ENCODE measurements at regions not wholly inside any gene's neighbourhood (a gene's known extent, or its start where the extent isn't known, plus 50 kb on each side); places are given as distances from the start of the nearest gene placed in this dataset.

DNA sequence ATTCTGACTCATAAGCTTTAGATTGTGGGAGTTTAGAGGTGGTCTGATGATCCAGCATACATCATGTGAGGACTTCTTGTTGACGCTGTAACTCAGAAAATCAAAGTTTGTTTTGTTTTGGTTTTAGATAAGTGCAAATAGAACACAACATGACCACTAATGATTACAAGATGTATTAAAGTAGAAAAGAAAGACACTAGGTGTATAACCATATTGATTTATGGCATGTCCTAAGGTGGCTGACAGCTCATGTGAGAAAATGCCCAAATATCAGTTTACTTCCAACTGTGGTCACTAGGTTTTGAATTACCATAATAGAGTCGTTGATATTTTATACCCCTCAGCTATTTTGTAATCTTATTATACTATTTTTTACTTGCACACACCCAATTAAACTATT lies 1131.4 kb upstream of the PHF14 start:
- TF ChIP-seq, protein P1, sequence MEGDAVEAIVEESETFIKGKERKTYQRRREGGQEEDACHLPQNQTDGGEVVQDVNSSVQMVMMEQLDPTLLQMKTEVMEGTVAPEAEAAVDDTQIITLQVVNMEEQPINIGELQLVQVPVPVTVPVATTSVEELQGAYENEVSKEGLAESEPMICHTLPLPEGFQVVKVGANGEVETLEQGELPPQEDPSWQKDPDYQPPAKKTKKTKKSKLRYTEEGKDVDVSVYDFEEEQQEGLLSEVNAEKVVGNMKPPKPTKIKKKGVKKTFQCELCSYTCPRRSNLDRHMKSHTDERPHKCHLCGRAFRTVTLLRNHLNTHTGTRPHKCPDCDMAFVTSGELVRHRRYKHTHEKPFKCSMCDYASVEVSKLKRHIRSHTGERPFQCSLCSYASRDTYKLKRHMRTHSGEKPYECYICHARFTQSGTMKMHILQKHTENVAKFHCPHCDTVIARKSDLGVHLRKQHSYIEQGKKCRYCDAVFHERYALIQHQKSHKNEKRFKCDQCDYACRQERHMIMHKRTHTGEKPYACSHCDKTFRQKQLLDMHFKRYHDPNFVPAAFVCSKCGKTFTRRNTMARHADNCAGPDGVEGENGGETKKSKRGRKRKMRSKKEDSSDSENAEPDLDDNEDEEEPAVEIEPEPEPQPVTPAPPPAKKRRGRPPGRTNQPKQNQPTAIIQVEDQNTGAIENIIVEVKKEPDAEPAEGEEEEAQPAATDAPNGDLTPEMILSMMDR (IDR thresholded peaks at IDR 0.05), result no peak
- TF ChIP-seq POLR2A (IDR thresholded peaks at IDR 0.05), result no peak
